ENCODE measurements at regions not wholly inside any gene's neighbourhood (a gene's known extent, or its start where the extent isn't known, plus 50 kb on each side); places are given as distances from the start of the nearest gene placed in this dataset.
"Not testable (repeated sequence)": the region's sequence is repeated elsewhere in the genome, so short reads cannot be mapped to it uniquely, and the experiment has no call there.

GRCh38 chr7:42550706-42551470 is 313.9 kb upstream of the GLI3 start:
- ATAC-seq (no peak), DNase-seq (no peak)
- intact Hi-C loops (cut with DNase I, micrococcal nuclease), result no loop called here
- no peak overlapping the region for H3K4me3 ChIP-seq
- TF ChIP-seq, protein P1, sequence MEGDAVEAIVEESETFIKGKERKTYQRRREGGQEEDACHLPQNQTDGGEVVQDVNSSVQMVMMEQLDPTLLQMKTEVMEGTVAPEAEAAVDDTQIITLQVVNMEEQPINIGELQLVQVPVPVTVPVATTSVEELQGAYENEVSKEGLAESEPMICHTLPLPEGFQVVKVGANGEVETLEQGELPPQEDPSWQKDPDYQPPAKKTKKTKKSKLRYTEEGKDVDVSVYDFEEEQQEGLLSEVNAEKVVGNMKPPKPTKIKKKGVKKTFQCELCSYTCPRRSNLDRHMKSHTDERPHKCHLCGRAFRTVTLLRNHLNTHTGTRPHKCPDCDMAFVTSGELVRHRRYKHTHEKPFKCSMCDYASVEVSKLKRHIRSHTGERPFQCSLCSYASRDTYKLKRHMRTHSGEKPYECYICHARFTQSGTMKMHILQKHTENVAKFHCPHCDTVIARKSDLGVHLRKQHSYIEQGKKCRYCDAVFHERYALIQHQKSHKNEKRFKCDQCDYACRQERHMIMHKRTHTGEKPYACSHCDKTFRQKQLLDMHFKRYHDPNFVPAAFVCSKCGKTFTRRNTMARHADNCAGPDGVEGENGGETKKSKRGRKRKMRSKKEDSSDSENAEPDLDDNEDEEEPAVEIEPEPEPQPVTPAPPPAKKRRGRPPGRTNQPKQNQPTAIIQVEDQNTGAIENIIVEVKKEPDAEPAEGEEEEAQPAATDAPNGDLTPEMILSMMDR (IDR thresholded peaks at IDR 0.05), result no peak
- peaks cover 20% of the 10 kb centered on the region for H3K9me3 ChIP-seq
- no peaks in the 10 kb centered on the region for H3K4me1 ChIP-seq (ENCODE audit: low read depth)
- H3K36me3 ChIP-seq (ENCODE audit: low read depth), result no peaks in the 10 kb centered on the region

GRCh38 chr7:42549866-42550485 is 313.0 kb upstream of the GLI3 start:
- H3K36me3 ChIP-seq (ENCODE audit: low read depth), result no peaks in the 10 kb centered on the region
- ATAC-seq (no peak), DNase-seq (no peak)
- peaks cover 11% of the 10 kb centered on the region for H3K9me3 ChIP-seq
- intact Hi-C loops (cut with DNase I, micrococcal nuclease), result no loop called here
- H3K4me3 ChIP-seq, result no peak overlapping the region
- TF ChIP-seq, protein P1 (IDR thresholded peaks at IDR 0.05), result no peak
- H3K4me1 ChIP-seq (ENCODE audit: low read depth), result no peaks in the 10 kb centered on the region

- intact Hi-C loops (cut with DNase I, micrococcal nuclease), result no loop called here
- DNase-seq, result no peak
- no peaks in the 10 kb centered on the region for H3K4me1 ChIP-seq (ENCODE audit: low read depth)
- H3K36me3 ChIP-seq (ENCODE audit: low read depth), result no peaks in the 10 kb centered on the region
- H3K9me3 ChIP-seq, result peaks cover 4% of the 10 kb centered on the region
- TF ChIP-seq, protein P1 (IDR thresholded peaks at IDR 0.05), result no peak
- ATAC-seq, result no peak
- no peak overlapping the region for H3K4me3 ChIP-seq
Observed at GRCh38 chr7:42548816-42549611, 312.0 kb upstream of the GLI3 start.

DNA sequence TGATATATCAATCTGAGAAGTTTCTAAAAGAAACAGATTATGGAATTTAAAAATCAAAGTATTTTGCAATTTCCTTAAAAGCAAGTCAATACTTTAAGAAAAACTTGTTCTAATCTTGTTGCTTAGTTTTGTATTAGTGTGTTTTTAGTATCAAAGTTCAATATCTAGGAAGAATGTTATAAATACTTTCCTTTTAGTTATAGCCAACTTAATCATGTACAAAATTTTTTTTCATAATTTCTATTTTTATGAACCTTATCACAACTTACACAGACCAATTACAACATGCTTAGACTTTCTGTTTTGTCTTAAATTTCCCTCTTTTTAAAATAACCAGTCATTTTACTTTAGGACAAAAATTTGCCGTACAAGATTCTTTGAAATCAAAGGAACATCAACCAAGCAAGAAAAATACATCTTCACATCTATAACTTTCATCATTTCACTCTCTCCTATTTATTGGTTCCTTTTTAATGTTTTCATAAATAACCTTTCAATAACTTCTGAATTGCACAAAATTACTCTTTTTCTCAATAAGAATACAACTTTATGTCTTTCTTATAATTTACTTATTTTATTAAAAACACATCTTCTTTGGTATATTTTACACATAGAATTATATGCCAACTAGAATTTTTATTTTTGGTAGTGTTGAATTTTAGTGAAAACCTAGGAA is 308.2 kb upstream of the GLI3 start:
- TF ChIP-seq, protein P1 (IDR thresholded peaks at IDR 0.05), result no peak
- DNase-seq (no peak), ATAC-seq (no peak)
- Histone ChIP-seq H3K4me1 (ENCODE audit: low read depth) (no peaks in the 10 kb centered on the region), H3K36me3 (ENCODE audit: low read depth) (no peaks in the 10 kb centered on the region), H3K4me3 (no peak overlapping the region), H3K9me3 (peaks cover 3% of the 10 kb centered on the region)
- intact Hi-C loops (cut with DNase I, micrococcal nuclease), result no loop called here

GRCh38 chr7:42543953-42544352 is 306.9 kb upstream of the GLI3 start:
- no peak overlapping the region for H3K4me3 ChIP-seq
- TF ChIP-seq, protein P1 (IDR thresholded peaks at IDR 0.05), result no peak
- no peaks in the 10 kb centered on the region for H3K36me3 ChIP-seq (ENCODE audit: low read depth)
- DNase-seq (no peak), ATAC-seq (no peak)
- intact Hi-C loops (cut with DNase I, micrococcal nuclease), result no loop called here
- no peaks in the 10 kb centered on the region for H3K4me1 ChIP-seq (ENCODE audit: low read depth)
- peaks cover 3% of the 10 kb centered on the region for H3K9me3 ChIP-seq

DNA sequence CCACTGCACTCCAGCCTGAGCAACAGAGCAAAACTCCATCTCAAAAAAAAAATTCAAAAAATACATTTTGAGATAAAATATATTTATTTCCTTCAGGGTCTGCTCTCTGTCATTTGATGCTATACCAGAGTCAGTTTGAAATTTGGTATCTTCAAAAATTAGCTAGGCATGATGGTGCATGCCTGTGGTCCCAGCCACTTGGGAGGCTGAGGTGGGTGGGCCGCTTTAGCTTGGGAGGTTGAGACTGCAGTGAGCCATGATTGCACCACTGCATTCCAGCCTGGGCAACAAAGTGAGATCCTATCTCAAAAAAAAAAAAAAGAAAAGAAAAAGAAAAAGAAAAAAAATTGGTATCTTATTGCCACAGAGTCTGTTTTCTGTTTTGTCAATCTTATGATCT is 305.4 kb upstream of the GLI3 start:
- ATAC-seq; H3K9me3 ChIP-seq; DNase-seq; H3K4me3 ChIP-seq; H3K4me1 ChIP-seq (ENCODE audit: low read depth); H3K36me3 ChIP-seq (ENCODE audit: low read depth); intact Hi-C loops (cut with DNase I, micrococcal nuclease): not testable (repeated sequence)

Measured in mucosa of descending colon (tissue), 3 donors.